H9 (cell line): ENCODE measurements at regions not wholly inside any gene's neighbourhood (a gene's known extent, or its start where the extent isn't known, plus 50 kb on each side); places are given as distances from the start of the nearest gene placed in this dataset.
"Not testable (repeated sequence)": the region's sequence is repeated elsewhere in the genome, so short reads cannot be mapped to it uniquely, and the experiment has no call there.

Experiments used
- DNase-seq: peaks from one replicate; pipeline ENCODE4 v3.0.0-alpha.2; 2017
- H2AFZ ChIP-seq: one replicate; pipeline ENCODE4 v1.6.1; 2013; ENCODE audit warnings: mild to moderate bottlenecking, low read length, control low read depth, moderate library complexity
- H2AK5ac ChIP-seq: 2 replicates; pipeline ENCODE4 v1.6.1; 2013; ENCODE audit warnings: low read length, control low read depth, mixed read lengths; ENCODE audit not compliant: insufficient read length
- H2BK120ac ChIP-seq: one replicate; pipeline ENCODE4 v1.6.1; 2013; ENCODE audit warnings: low read depth, mild to moderate bottlenecking, low read length, control low read depth, inconsistent platforms; ENCODE audit not compliant: poor library complexity, severe bottlenecking
- H2BK12ac ChIP-seq: 2 replicates; pipeline ENCODE4 v1.6.1; 2013; ENCODE audit warnings: low read length, control low read depth, mixed read lengths, low read depth; ENCODE audit not compliant: insufficient read length
- H2BK15ac ChIP-seq: 2 replicates; pipeline ENCODE4 v1.6.1; 2013; ENCODE audit warnings: low read depth, low read length, control low read depth
- H2BK20ac ChIP-seq: one replicate; pipeline ENCODE4 v1.6.1; 2013; ENCODE audit warnings: low read depth, mild to moderate bottlenecking, low read length, control low read depth, inconsistent platforms; ENCODE audit not compliant: poor library complexity, severe bottlenecking
- H2BK5ac ChIP-seq: 2 replicates; pipeline ENCODE4 v1.6.1; 2013; ENCODE audit warnings: low read length, control low read depth, mixed read lengths; ENCODE audit not compliant: insufficient read length
- H3K14ac ChIP-seq: 2 replicates; pipeline ENCODE4 v1.6.1; 2013; ENCODE audit warnings: low read length, control low read depth; ENCODE audit not compliant: insufficient read depth
- H3K18ac ChIP-seq: 2 replicates; pipeline ENCODE4 v1.6.1; 2013; ENCODE audit warnings: low read depth, mild to moderate bottlenecking, mixed read lengths, low read length, control low read depth; ENCODE audit not compliant: insufficient read length
- H3K23ac ChIP-seq: 2 replicates; pipeline ENCODE4 v1.6.1; 2013; ENCODE audit warnings: low read length, control low read depth, mixed read lengths, low read depth; ENCODE audit not compliant: insufficient read length
- H3K23me2 ChIP-seq: 2 replicates; pipeline ENCODE4 v1.6.1; 2013; ENCODE audit warnings: low read depth, mild to moderate bottlenecking, mixed read lengths, low read length, control low read depth; ENCODE audit not compliant: insufficient read length, poor library complexity, severe bottlenecking
- H3K27ac ChIP-seq: 2 replicates; pipeline ENCODE4 v1.5.1; 2013; ENCODE audit warnings: low read length, control low read depth, mixed read lengths, low read depth; ENCODE audit not compliant: insufficient read length
- H3K27me3 ChIP-seq: 2 replicates; pipeline ENCODE4 v1.6.1; 2013; ENCODE audit warnings: low read length, control low read depth, inconsistent platforms; ENCODE audit not compliant: insufficient read depth
- H3K4ac ChIP-seq: 2 replicates; pipeline ENCODE4 v1.6.1; 2013; ENCODE audit warnings: low read depth, mild to moderate bottlenecking, control low read depth, inconsistent platforms, low read length, moderate library complexity
- H3K4me1 ChIP-seq: 2 replicates; pipeline ENCODE4 v1.6.1; 2013; ENCODE audit warnings: low read length, control low read depth, inconsistent platforms; ENCODE audit not compliant: insufficient read depth
- H3K4me2 ChIP-seq: 2 replicates; pipeline ENCODE4 v1.6.1; 2013; ENCODE audit warnings: low read length, control low read depth, mixed read lengths; ENCODE audit not compliant: insufficient read length, insufficient read depth
- H3K56ac ChIP-seq: 2 replicates; pipeline ENCODE4 v1.6.1; 2013; ENCODE audit warnings: low read depth, mild to moderate bottlenecking, mixed read lengths, low read length, control low read depth; ENCODE audit not compliant: insufficient read length
- H3K79me1 ChIP-seq: 2 replicates; pipeline ENCODE4 v1.6.1; 2013; ENCODE audit warnings: low read depth, mild to moderate bottlenecking, moderate library complexity, low read length, control low read depth, inconsistent platforms; ENCODE audit not compliant: insufficient read depth, poor library complexity, severe bottlenecking
- H3K79me2 ChIP-seq: 2 replicates; pipeline ENCODE4 v1.6.1; 2013; ENCODE audit warnings: low read length, control low read depth, inconsistent platforms; ENCODE audit not compliant: insufficient read depth
- H3K9ac ChIP-seq: 2 replicates; pipeline ENCODE4 v1.6.1; 2013; ENCODE audit warnings: low read length, control low read depth, mixed read lengths; ENCODE audit not compliant: insufficient read length; ENCODE audit errors: extremely low read depth
- H3K9me3 ChIP-seq: one replicate; pipeline ENCODE4 v1.6.1; 2013; ENCODE audit warnings: low read depth, low read length, inconsistent platforms; ENCODE audit not compliant: control insufficient read depth
- H3T11ph ChIP-seq: one replicate; pipeline ENCODE4 v1.6.1; 2013; ENCODE audit warnings: mild to moderate bottlenecking, low read length, control low read depth, inconsistent platforms
- H4K20me1 ChIP-seq: one replicate; pipeline ENCODE4 v1.6.1; 2013; ENCODE audit not compliant: control insufficient read depth, insufficient read length, insufficient read depth
- H4K5ac ChIP-seq: 2 replicates; pipeline ENCODE4 v1.6.1; 2013; ENCODE audit warnings: low read depth, mild to moderate bottlenecking, mixed read lengths, low read length, control low read depth; ENCODE audit not compliant: insufficient read length
- H4K8ac ChIP-seq: replicated peaks from 2 replicates; pipeline ENCODE4 v1.6.1; 2013; ENCODE audit warnings: low read length, control low read depth, mixed read lengths, low read depth; ENCODE audit not compliant: insufficient read length
- H4K91ac ChIP-seq: 2 replicates; pipeline ENCODE4 v1.6.1; 2013; ENCODE audit warnings: low read depth, mild to moderate bottlenecking, moderate library complexity, mixed read lengths, low read length, control low read depth; ENCODE audit not compliant: insufficient read length
- H3K27ac Mint-ChIP-seq, 3 experiments: 2 replicates in 2 of 3; 3 replicates in 1 of 3; pipeline ENCODE4 v1.8.0; 2020 to 2021; ENCODE audit warnings: mixed read lengths in 3 of 3, mild to moderate bottlenecking in 1 of 3, moderate library complexity in 1 of 3
- H3K27me3 Mint-ChIP-seq: 2 replicates; pipeline ENCODE4 v1.8.0; 2021; ENCODE audit warnings: low read depth, mild to moderate bottlenecking, moderate library complexity, mixed read lengths
- H3K36me3 Mint-ChIP-seq, 3 experiments: 2 replicates in 2 of 3; 3 replicates in 1 of 3; pipeline ENCODE4 v1.8.0; 2020 to 2021; ENCODE audit warnings: low read depth in 3 of 3, mixed read lengths in 3 of 3; ENCODE audit not compliant: insufficient read depth in 1 of 3
- H3K4me1 Mint-ChIP-seq, 2 experiments: 2 replicates each; pipeline ENCODE4 v1.8.0; 2020; ENCODE audit warnings: mixed read lengths in 2 of 2
- H3K4me3 Mint-ChIP-seq, 2 experiments: 2 replicates in 1 of 2; 3 replicates in 1 of 2; pipeline ENCODE4 v1.8.0; 2020 to 2021; ENCODE audit warnings: mild to moderate bottlenecking in 2 of 2, mixed read lengths in 2 of 2, moderate library complexity in 1 of 2
- H3K9me3 Mint-ChIP-seq, 2 experiments: 2 replicates in 1 of 2; 3 replicates in 1 of 2; pipeline ENCODE4 v1.8.0; 2020; ENCODE audit warnings: mild to moderate bottlenecking in 2 of 2, mixed read lengths in 2 of 2, moderate library complexity in 1 of 2
- CTCF ChIP-seq: fragments of 200-600 bp; sonication (generic); conservative IDR thresholded peaks from 3 replicates; pipeline ENCODE4 v1.8.0; 2021; ENCODE audit warnings: antibody characterized with exemption, mild to moderate bottlenecking
- WGBS: extraction: QIAGEN DNeasy Blood & Tissue Kit; methylation state at CpG from one replicate; pipeline ENCODE4 v1.1.7; 2013; ENCODE audit warnings: missing lambda C conversion rate, low lambda C conversion rate, mixed read lengths; ENCODE audit not compliant: insufficient read length; ENCODE audit errors: extremely low coverage; 5-methylcytosine and 5-hydroxymethylcytosine counted together

GRCh38 chrX:146881521-146881920 lies 67.0 kb upstream of the CXorf51A start:
- Mint-ChIP-seq H3K9me3 (peaks cover 78 to 82% of the 10 kb centered on the region in 2 experiments), H3K4me1 (no peaks in the 10 kb centered on the region)
- no peaks in the 10 kb centered on the region for H3K27me3 ChIP-seq

GRCh38 chrX:146866846-146867245 lies 52.3 kb upstream of the CXorf51A start:
- not testable (repeated sequence) for DNase-seq, H2BK15ac ChIP-seq, H4K8ac ChIP-seq, H2BK5ac ChIP-seq, H2BK120ac ChIP-seq, H3K4me3 Mint-ChIP-seq, H3K4me1 ChIP-seq, H3K23ac ChIP-seq, H3K27me3 ChIP-seq, H3K14ac ChIP-seq, H3K4ac ChIP-seq, H4K91ac ChIP-seq, H3K4me2 ChIP-seq, H4K20me1 ChIP-seq, H3T11ph ChIP-seq, H3K9ac ChIP-seq, H2AFZ ChIP-seq, H3K79me1 ChIP-seq, H2AK5ac ChIP-seq, H3K23me2 ChIP-seq, H2BK12ac ChIP-seq, H3K79me2 ChIP-seq, H3K27ac ChIP-seq, H3K27me3 Mint-ChIP-seq, H3K4me1 Mint-ChIP-seq, H3K18ac ChIP-seq, H3K27ac Mint-ChIP-seq, H4K5ac ChIP-seq, H3K56ac ChIP-seq, H2BK20ac ChIP-seq
- peaks cover 14% of the 10 kb centered on the region for H3K9me3 ChIP-seq
- no CpG with 5 or more reads among the region's 27 CpGs for WGBS
- Mint-ChIP-seq H3K9me3 (peaks cover 65 to 67% of the 10 kb centered on the region in 2 experiments), H3K36me3 (peaks cover 0 to 11% (median 5%) of the 10 kb centered on the region in 3 experiments; a peak in 6 of 7 replicates)

More at GRCh38 chrX:146881521-146881920, 67.0 kb upstream of the CXorf51A start:
- H2BK120ac ChIP-seq: no peak overlapping the region
- H3K9ac ChIP-seq: no peak overlapping the region
- H2BK15ac ChIP-seq: no peak overlapping the region
- H3K4ac ChIP-seq: no peak overlapping the region
- H2BK20ac ChIP-seq: no peak overlapping the region
- TF ChIP-seq CTCF: no peak
- H3K23me2 ChIP-seq: no peaks in the 10 kb centered on the region
- H3K4me1 ChIP-seq: no peaks in the 10 kb centered on the region
- no CpG with 5 or more reads among the region's 2 CpGs for WGBS
- no peaks in the 10 kb centered on the region for H4K20me1 ChIP-seq
- H3K56ac ChIP-seq: no peak overlapping the region
- no peak overlapping the region for H3K4me2 ChIP-seq
- H3K27ac Mint-ChIP-seq: no peak overlapping the region
- H3K23ac ChIP-seq: no peak overlapping the region
- DNase-seq: no peak
- H3K14ac ChIP-seq: no peak overlapping the region
- no peaks in the 10 kb centered on the region; the same call in 1 of the 2 replicates for H3K27me3 Mint-ChIP-seq
- H3K79me2 ChIP-seq: no peaks in the 10 kb centered on the region
- no peak overlapping the region for H4K8ac ChIP-seq
- peaks cover 9 to 16% (median 11%) of the 10 kb centered on the region in 3 experiments; a peak in 5 of 7 replicates for H3K36me3 Mint-ChIP-seq
- H2BK12ac ChIP-seq: no peak overlapping the region
- H4K5ac ChIP-seq: no peak overlapping the region
- H2AK5ac ChIP-seq: no peak overlapping the region
- no peak overlapping the region for H4K91ac ChIP-seq
- H2AFZ ChIP-seq: no peak overlapping the region
- no peak overlapping the region for H3K18ac ChIP-seq
- H3K27ac ChIP-seq: no peak overlapping the region
- no peak overlapping the region for H3K4me3 Mint-ChIP-seq
- peaks cover 16% of the 10 kb centered on the region for H3K9me3 ChIP-seq
- no peak overlapping the region for H3T11ph ChIP-seq
- H2BK5ac ChIP-seq: no peak overlapping the region
- H3K79me1 ChIP-seq: no peaks in the 10 kb centered on the region
